Mesenchymal stem cell (in vitro differentiated cells and primary cell): ENCODE measurements at regions not wholly inside any gene's neighbourhood (a gene's known extent, or its start where the extent isn't known, plus 50 kb on each side); places are given as distances from the start of the nearest gene placed in this dataset.

ENCODE experiments used
- DNase-seq: peaks from one replicate; pipeline ENCODE4 v3.0.0-alpha.2; 2013
- H2AFZ ChIP-seq: one replicate; pipeline ENCODE4 v1.6.1; 2013; ENCODE audit warnings: low read depth, mild to moderate bottlenecking, control low read depth, inconsistent platforms, low read length, moderate library complexity
- H2AK5ac ChIP-seq: 2 replicates; pipeline ENCODE4 v1.6.1; 2013; ENCODE audit warnings: low read length, moderate library complexity, mild to moderate bottlenecking, inconsistent platforms; ENCODE audit not compliant: severe bottlenecking
- H2BK120ac ChIP-seq: one replicate; pipeline ENCODE4 v1.6.1; 2013; ENCODE audit warnings: low read depth, mild to moderate bottlenecking, inconsistent platforms, low read length, moderate library complexity
- H2BK12ac ChIP-seq, 2 experiments: one replicate each; pipeline ENCODE4 v1.6.1; 2013; ENCODE audit warnings: inconsistent platforms in 2 of 2, low read length in 2 of 2, mild to moderate bottlenecking in 2 of 2, moderate library complexity in 2 of 2, control low read depth in 1 of 2
- H2BK15ac ChIP-seq: one replicate; pipeline ENCODE4 v1.6.1; 2013; ENCODE audit warnings: mild to moderate bottlenecking, low read depth, inconsistent platforms; ENCODE audit not compliant: poor library complexity, severe bottlenecking
- H2BK5ac ChIP-seq: 2 replicates; pipeline ENCODE4 v1.6.1; 2013; ENCODE audit warnings: low read depth, mild to moderate bottlenecking, low read length, control low read depth, inconsistent platforms; ENCODE audit not compliant: poor library complexity, severe bottlenecking
- H3K14ac ChIP-seq, 2 experiments: one replicate each; pipeline ENCODE4 v1.6.1; 2013; ENCODE audit warnings: inconsistent platforms in 2 of 2, low read length in 2 of 2, control low read depth in 1 of 2, mild to moderate bottlenecking in 1 of 2, moderate library complexity in 1 of 2
- H3K18ac ChIP-seq, 2 experiments: one replicate each; pipeline ENCODE4 v1.6.1; 2013; ENCODE audit warnings: inconsistent platforms in 2 of 2, low read length in 2 of 2, control low read depth in 1 of 2, low read depth in 1 of 2, mild to moderate bottlenecking in 1 of 2
- H3K23ac ChIP-seq, 2 experiments: one replicate each; pipeline ENCODE4 v1.6.1; 2013; ENCODE audit warnings: inconsistent platforms in 2 of 2, low read length in 2 of 2, mild to moderate bottlenecking in 2 of 2, moderate library complexity in 2 of 2, control low read depth in 1 of 2
- H3K27ac ChIP-seq: 2 replicates; pipeline ENCODE4 v1.5.1; 2013; ENCODE audit warnings: mild to moderate bottlenecking, moderate library complexity, low read length, control low read depth, inconsistent platforms; ENCODE audit not compliant: poor library complexity, severe bottlenecking
- H3K27me3 ChIP-seq, 2 experiments: 2 replicates each; pipeline versions ENCODE4 v1.6.1 to v1.7.0; 2013; ENCODE audit warnings: low read length in 2 of 2, mild to moderate bottlenecking in 2 of 2, moderate library complexity in 2 of 2, control low read depth in 1 of 2, inconsistent platforms in 1 of 2; ENCODE audit not compliant: control insufficient read depth in 1 of 2, insufficient read depth in 1 of 2
- H3K36me3 ChIP-seq, 2 experiments: 2 replicates each; pipeline versions ENCODE4 v1.6.1 to v1.7.0; 2013; ENCODE audit warnings: low read length in 2 of 2, control low read depth in 1 of 2, inconsistent platforms in 1 of 2, low read depth in 1 of 2, mild to moderate bottlenecking in 1 of 2; ENCODE audit not compliant: insufficient read depth in 2 of 2, control insufficient read depth in 1 of 2
- H3K4ac ChIP-seq, 2 experiments: one replicate each; pipeline ENCODE4 v1.6.1; 2013; ENCODE audit warnings: inconsistent platforms in 2 of 2, low read length in 2 of 2, mild to moderate bottlenecking in 2 of 2, moderate library complexity in 2 of 2, control low read depth in 1 of 2, low read depth in 1 of 2
- H3K4me1 ChIP-seq: 2 replicates; pipeline ENCODE4 v1.6.1; 2013; ENCODE audit warnings: low read depth, low read length, control low read depth; ENCODE audit not compliant: control insufficient read depth, insufficient read depth
- H3K4me2 ChIP-seq: 2 replicates; pipeline ENCODE4 v1.6.1; 2013; ENCODE audit warnings: low read length, mild to moderate bottlenecking, inconsistent platforms; ENCODE audit not compliant: poor library complexity, severe bottlenecking
- H3K4me3 ChIP-seq, 2 experiments: 2 replicates each; pipeline versions ENCODE4 v1.5.1 to v1.7.0; 2013; ENCODE audit warnings: low read length in 2 of 2, mild to moderate bottlenecking in 2 of 2, control low read depth in 1 of 2, low read depth in 1 of 2; ENCODE audit not compliant: insufficient read depth in 1 of 2
- H3K79me1 ChIP-seq: replicated peaks from 2 replicates; pipeline ENCODE4 v1.6.1; 2013; ENCODE audit warnings: mild to moderate bottlenecking, control low read depth, low read length, inconsistent platforms; ENCODE audit not compliant: poor library complexity, severe bottlenecking
- H3K9ac ChIP-seq: 2 replicates; pipeline ENCODE4 v1.7.0; 2013; ENCODE audit warnings: mild to moderate bottlenecking, low read length, moderate library complexity
- H3K9me3 ChIP-seq: 2 replicates; pipeline ENCODE4 v1.7.0; 2013; ENCODE audit warnings: mild to moderate bottlenecking, low read length; ENCODE audit not compliant: control insufficient read depth
- H4K8ac ChIP-seq: one replicate; pipeline ENCODE4 v1.6.1; 2013; ENCODE audit warnings: inconsistent platforms, mild to moderate bottlenecking, low read length, moderate library complexity
- H4K91ac ChIP-seq: one replicate; pipeline ENCODE4 v1.6.1; 2013; ENCODE audit warnings: mild to moderate bottlenecking, low read length, inconsistent platforms
- WGBS: methylation state at CpG from one replicate; pipeline ENCODE4 v1.1.7; 2013; ENCODE audit warnings: mixed read lengths; 5-methylcytosine and 5-hydroxymethylcytosine counted together

- Histone ChIP-seq H3K36me3 (no peaks in the 10 kb centered on the region), H3K9me3 (no peaks in the 10 kb centered on the region), H2BK120ac (no peak overlapping the region), H2AK5ac (peak overlapping the region; percentile 23), H2BK5ac (no peak overlapping the region), H3K18ac (peak overlapping the region in 1 of 2 experiments; percentile 66), H3K27me3 (no peaks in the 10 kb centered on the region), H3K4me1 (peaks cover 10% of the 10 kb centered on the region), H4K8ac (peak overlapping the region; percentile 19), H2BK12ac (no peak overlapping the region), H3K14ac (no peak overlapping the region), H2BK15ac (no peak overlapping the region), H3K79me1 (no peaks in the 10 kb centered on the region), H3K9ac (no peak overlapping the region), H4K91ac (no peak overlapping the region), H2AFZ (no peak overlapping the region), H3K23ac (no peak overlapping the region), H3K4me3 (no peak overlapping the region), H3K4me2 (no peak overlapping the region), H3K27ac (no peak overlapping the region), H3K4ac (no peak overlapping the region)
- no peak for DNase-seq
- WGBS = 94% methylated on average over 8 of the region's 8 CpGs
Measured at GRCh38 chr1:178614286-178614685, 101.4 kb downstream of the TEX35 start.

GRCh38 chr1:178619042-178619927 lies 105.8 kb upstream of the RALGPS2 start:
- H3K18ac ChIP-seq = no peak overlapping the region
- no peaks in the 10 kb centered on the region for H3K27me3 ChIP-seq
- no peak overlapping the region for H4K91ac ChIP-seq
- H2BK120ac ChIP-seq = no peak overlapping the region
- H3K9me3 ChIP-seq = peaks cover 4% of the 10 kb centered on the region
- no peak overlapping the region for H2BK12ac ChIP-seq
- no peak overlapping the region for H3K4ac ChIP-seq
- no peak overlapping the region for H2AK5ac ChIP-seq
- no peak overlapping the region for H4K8ac ChIP-seq
- 100% methylated on average over 3 of the region's 4 CpGs for WGBS
- H3K4me3 ChIP-seq = no peak overlapping the region
- no peak overlapping the region for H3K4me2 ChIP-seq
- H3K23ac ChIP-seq = no peak overlapping the region
- no peak overlapping the region for H3K27ac ChIP-seq
- no peak overlapping the region for H2BK15ac ChIP-seq
- H3K36me3 ChIP-seq = no peaks in the 10 kb centered on the region
- H3K14ac ChIP-seq = peak overlapping the region in 1 of 2 experiments; percentile 22
- no peak overlapping the region for H2BK5ac ChIP-seq
- H3K4me1 ChIP-seq = no peaks in the 10 kb centered on the region
- no peak for DNase-seq
- H3K9ac ChIP-seq = no peak overlapping the region
- no peak overlapping the region for H2AFZ ChIP-seq
- no peaks in the 10 kb centered on the region for H3K79me1 ChIP-seq

DNA sequence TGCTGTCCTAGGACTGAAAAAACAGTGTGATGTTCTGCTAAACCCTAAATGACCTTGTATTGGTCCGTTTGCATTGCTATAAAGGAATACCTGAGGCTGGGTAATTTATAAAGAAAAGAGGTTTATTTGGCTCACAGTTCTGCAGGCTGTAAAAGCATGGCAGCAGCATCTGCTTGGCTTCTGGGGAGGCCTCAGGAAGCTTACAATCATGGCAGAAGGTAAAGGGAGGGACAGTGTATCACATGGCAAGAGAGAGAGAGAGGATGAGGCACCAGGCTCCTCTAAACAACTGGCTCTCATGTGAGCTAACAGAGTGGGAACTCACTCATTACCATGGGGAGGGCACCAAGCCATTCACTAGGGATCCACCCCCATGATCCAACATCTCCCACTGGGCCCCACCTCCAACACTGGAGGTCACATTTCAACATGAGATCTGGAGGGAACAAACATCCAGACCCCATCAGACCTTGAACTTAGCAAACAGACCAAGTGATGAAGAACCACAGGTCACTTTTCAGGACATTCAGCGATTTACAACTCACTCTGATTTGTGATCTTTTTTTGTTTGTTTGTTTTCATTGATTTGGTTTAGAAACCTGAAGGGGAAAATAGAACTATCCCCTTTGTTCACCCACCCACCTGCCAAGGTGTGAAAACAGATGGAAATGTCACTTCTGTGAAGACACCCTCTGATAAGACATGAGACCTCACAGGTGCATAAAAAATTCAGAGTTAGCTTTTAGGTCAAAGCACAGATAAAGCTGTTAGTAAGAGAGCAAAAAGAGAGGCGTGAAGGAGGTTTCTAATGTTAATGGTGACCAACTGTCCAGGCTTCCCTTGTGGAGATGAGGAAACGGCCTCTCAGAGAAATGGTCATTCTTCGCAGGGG lies 104.2 kb upstream of the RALGPS2 start:
- Histone ChIP-seq H3K9ac (no peak overlapping the region), H2BK120ac (no peak overlapping the region), H3K4ac (no peak overlapping the region), H2BK15ac (no peak overlapping the region), H2BK5ac (no peak overlapping the region), H3K4me3 (no peak overlapping the region), H2AFZ (no peak overlapping the region), H3K27ac (no peak overlapping the region), H3K4me1 (no peaks in the 10 kb centered on the region), H3K36me3 (no peaks in the 10 kb centered on the region), H3K27me3 (no peaks in the 10 kb centered on the region), H3K4me2 (no peak overlapping the region), H4K91ac (no peak overlapping the region), H4K8ac (no peak overlapping the region), H3K18ac (no peak overlapping the region), H2BK12ac (no peak overlapping the region), H3K14ac (no peak overlapping the region), H2AK5ac (no peak overlapping the region), H3K23ac (no peak overlapping the region), H3K79me1 (no peaks in the 10 kb centered on the region), H3K9me3 (peaks cover 4% of the 10 kb centered on the region)
- 84% methylated on average over 4 of the region's 5 CpGs for WGBS
- no peak for DNase-seq

- H3K36me3 ChIP-seq = no peaks in the 10 kb centered on the region
- H3K27me3 ChIP-seq = no peaks in the 10 kb centered on the region
- no peaks in the 10 kb centered on the region for H3K4me1 ChIP-seq
- H3K4me2 ChIP-seq = no peak overlapping the region
- H2BK5ac ChIP-seq = no peak overlapping the region
- no peak overlapping the region for H3K18ac ChIP-seq
- no peak overlapping the region for H4K8ac ChIP-seq
- no peak overlapping the region for H4K91ac ChIP-seq
- no peak overlapping the region for H2AFZ ChIP-seq
- H3K9me3 ChIP-seq = peaks cover 4% of the 10 kb centered on the region
- H2BK15ac ChIP-seq = no peak overlapping the region
- no peak overlapping the region for H2AK5ac ChIP-seq
- DNase-seq = no peak
- no peaks in the 10 kb centered on the region for H3K79me1 ChIP-seq
- H3K4ac ChIP-seq = no peak overlapping the region
- no peak overlapping the region for H3K14ac ChIP-seq
- H3K9ac ChIP-seq = no peak overlapping the region
- no peak overlapping the region for H3K23ac ChIP-seq
- H2BK120ac ChIP-seq = no peak overlapping the region
- WGBS = 96% methylated on average over 10 of the region's 10 CpGs
- no peak overlapping the region for H3K4me3 ChIP-seq
- H3K27ac ChIP-seq = no peak overlapping the region
- H2BK12ac ChIP-seq = no peak overlapping the region
Measured at GRCh38 chr1:178621822-178622221, 103.2 kb upstream of the RALGPS2 start.
